ENCODE measurements at regions not wholly inside any gene's neighbourhood (a gene's known extent, or its start where the extent isn't known, plus 50 kb on each side); places are given as distances from the start of the nearest gene placed in this dataset.

DNA sequence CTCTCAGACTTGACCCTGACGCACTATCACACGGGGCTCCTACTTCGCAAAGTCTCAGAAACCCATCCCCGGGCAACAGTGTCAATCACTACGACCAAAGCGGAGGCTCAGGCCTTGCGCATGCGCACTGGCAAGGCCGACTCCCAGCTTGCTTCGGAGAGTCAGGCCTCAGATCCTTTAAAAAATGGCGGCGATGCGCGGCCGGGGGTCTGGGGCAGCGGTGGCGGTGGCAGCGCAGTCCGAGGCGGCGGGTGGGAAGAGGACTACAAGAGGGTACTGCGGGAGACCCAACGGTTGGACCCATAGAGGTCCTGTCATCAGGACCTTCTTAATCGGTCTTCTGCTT is 196.9 kb downstream of the ZNF716 start:
- Histone ChIP-seq H2BK120ac (ENCODE audit: low read depth, low read length) (no peak overlapping the region), H2BK15ac (ENCODE audit: low read depth, low read length) (no peak overlapping the region), H3K14ac (replicated peaks; ENCODE audit: low read depth, low read length) (no peak overlapping the region), H3K27me3 (ENCODE audit: control insufficient read depth, insufficient read depth, low read length) (no peaks in the 10 kb centered on the region), H3K56ac (ENCODE audit: extremely low read depth, insufficient read depth, low read length) (no peak overlapping the region), H4K20me1 (ENCODE audit: insufficient read depth, low read length) (no peaks in the 10 kb centered on the region), H4K8ac (ENCODE audit: low read depth in 2 of 2, low read length in 2 of 2) (no peak overlapping the region), H4K5ac (ENCODE audit: low read depth, low read length) (no peak overlapping the region), H2AK5ac (ENCODE audit: low read depth, low read length) (no peak overlapping the region), H2AFZ (replicated peaks; ENCODE audit: low read length, poor library complexity) (no peak overlapping the region), H3K9me1 (ENCODE audit: insufficient read depth, low read length) (no peaks in the 10 kb centered on the region), H3K18ac (ENCODE audit: low read depth, low read length) (no peak overlapping the region), H4K91ac (ENCODE audit: insufficient read depth, low read depth, low read length) (no peak overlapping the region), H2BK20ac (ENCODE audit: low read depth, low read length) (no peak overlapping the region), H3K4ac (ENCODE audit: low read depth, low read length) (no peak overlapping the region), H3K4me1 (ENCODE audit: control insufficient read depth, insufficient read depth, low read length) (no peaks in the 10 kb centered on the region), H3K4me3 (ENCODE audit: insufficient read depth, low read depth, low read length) (no peak overlapping the region), H3K27ac (ENCODE audit: insufficient read depth, low read length) (no peak overlapping the region), H3K4me2 (ENCODE audit: low read depth, low read length) (no peak overlapping the region), H3K23ac (ENCODE audit: low read depth, low read length) (no peak overlapping the region), H3K36me3 (ENCODE audit: control insufficient read depth, insufficient read depth, low read length) (no peaks in the 10 kb centered on the region), H3K9ac (ENCODE audit: low read depth, low read length) (no peak overlapping the region), H2BK5ac (ENCODE audit: low read depth, low read length, poor library complexity, severe bottlenecking) (no peak overlapping the region), H2AK9ac (replicated peaks; ENCODE audit: low read depth, low read length, poor library complexity) (no peak overlapping the region), H3K9me3 (ENCODE audit: control insufficient read depth, insufficient read depth, low read length) (peaks cover 60% of the 10 kb centered on the region), H3K79me1 (ENCODE audit: low read depth in 1 of 2, low read length in 2 of 2) (no peaks in the 10 kb centered on the region)
- intact Hi-C loops (cut with micrococcal nuclease) = no loop called here
- dilution Hi-C loops (cut with HindIII; ENCODE audit: low sequenced_read_pairs, unreplicated experiment) = no loop called here
- WGBS, 2 experiments (ENCODE audit: extremely low coverage in 2 of 2, insufficient read length in 1 of 2) = 77% methylated on average over 18 of the region's 24 CpGs; no CpG with 5 or more reads in 1 of the 2 experiments
- no peak for TF ChIP-seq FOS (IDR thresholded peaks at IDR 0.05; ENCODE audit: low read depth, low read length)
- no peak for TF ChIP-seq POLR2A (IDR thresholded peaks at IDR 0.05; ENCODE audit: low read depth, low read length)
- no peak for TF ChIP-seq CHD1 (IDR thresholded peaks at IDR 0.05; ENCODE audit: low read depth, low read length)
- TF ChIP-seq RCOR1 (IDR thresholded peaks at IDR 0.05; ENCODE audit: insufficient replicate concordance, low read length) = no peak
- no peak for TF ChIP-seq RAD21 (IDR thresholded peaks at IDR 0.05; ENCODE audit: low read length)
- no peak for TF ChIP-seq SMC3 (IDR thresholded peaks at IDR 0.05; ENCODE audit: low read depth, low read length)
- no peak for TF ChIP-seq MAZ (IDR thresholded peaks at IDR 0.05; ENCODE audit: borderline replicate concordance, low read depth, low read length)
- no peak for TF ChIP-seq BHLHE40 (IDR thresholded peaks at IDR 0.05; ENCODE audit: low read depth, low read length)
- TF ChIP-seq, protein P1, sequence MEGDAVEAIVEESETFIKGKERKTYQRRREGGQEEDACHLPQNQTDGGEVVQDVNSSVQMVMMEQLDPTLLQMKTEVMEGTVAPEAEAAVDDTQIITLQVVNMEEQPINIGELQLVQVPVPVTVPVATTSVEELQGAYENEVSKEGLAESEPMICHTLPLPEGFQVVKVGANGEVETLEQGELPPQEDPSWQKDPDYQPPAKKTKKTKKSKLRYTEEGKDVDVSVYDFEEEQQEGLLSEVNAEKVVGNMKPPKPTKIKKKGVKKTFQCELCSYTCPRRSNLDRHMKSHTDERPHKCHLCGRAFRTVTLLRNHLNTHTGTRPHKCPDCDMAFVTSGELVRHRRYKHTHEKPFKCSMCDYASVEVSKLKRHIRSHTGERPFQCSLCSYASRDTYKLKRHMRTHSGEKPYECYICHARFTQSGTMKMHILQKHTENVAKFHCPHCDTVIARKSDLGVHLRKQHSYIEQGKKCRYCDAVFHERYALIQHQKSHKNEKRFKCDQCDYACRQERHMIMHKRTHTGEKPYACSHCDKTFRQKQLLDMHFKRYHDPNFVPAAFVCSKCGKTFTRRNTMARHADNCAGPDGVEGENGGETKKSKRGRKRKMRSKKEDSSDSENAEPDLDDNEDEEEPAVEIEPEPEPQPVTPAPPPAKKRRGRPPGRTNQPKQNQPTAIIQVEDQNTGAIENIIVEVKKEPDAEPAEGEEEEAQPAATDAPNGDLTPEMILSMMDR (conservative IDR thresholded peaks at IDR 0.05; ENCODE audit: low read depth, low read length) = no peak
- TF ChIP-seq MAFK (IDR thresholded peaks at IDR 0.05; ENCODE audit: low read depth, low read length) = no peak
- TF ChIP-seq RFX5 (IDR thresholded peaks at IDR 0.05; ENCODE audit: low read depth, low read length) = no peak
- TF ChIP-seq NFE2L2 (IDR thresholded peaks at IDR 0.05; ENCODE audit: low read depth, low read length) = no peak
- TF ChIP-seq, protein P2, sequence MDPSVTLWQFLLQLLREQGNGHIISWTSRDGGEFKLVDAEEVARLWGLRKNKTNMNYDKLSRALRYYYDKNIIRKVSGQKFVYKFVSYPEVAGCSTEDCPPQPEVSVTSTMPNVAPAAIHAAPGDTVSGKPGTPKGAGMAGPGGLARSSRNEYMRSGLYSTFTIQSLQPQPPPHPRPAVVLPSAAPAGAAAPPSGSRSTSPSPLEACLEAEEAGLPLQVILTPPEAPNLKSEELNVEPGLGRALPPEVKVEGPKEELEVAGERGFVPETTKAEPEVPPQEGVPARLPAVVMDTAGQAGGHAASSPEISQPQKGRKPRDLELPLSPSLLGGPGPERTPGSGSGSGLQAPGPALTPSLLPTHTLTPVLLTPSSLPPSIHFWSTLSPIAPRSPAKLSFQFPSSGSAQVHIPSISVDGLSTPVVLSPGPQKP (IDR thresholded peaks at IDR 0.05; ENCODE audit: borderline replicate concordance, low read depth, low read length) = no peak
- DNase-seq (no peak), ATAC-seq (ENCODE audit: low read depth) (no peak)
- in situ Hi-C loops (cut with MboI; ENCODE audit: low sequenced_read_pairs) = no loop called here
- ChIA-PET CTCF (no interaction called here), POLR2A (ENCODE audit: unreplicated experiment) (no interaction called here)
- no TSS peak for BruUV-seq (replicated peaks)

Measured in IMR-90 (cell line).